Inflammatory macrophage treated with lipopolysaccharide for 4 hours (primary cell): ENCODE measurements at regions not wholly inside any gene's neighbourhood (a gene's known extent, or its start where the extent isn't known, plus 50 kb on each side); places are given as distances from the start of the nearest gene placed in this dataset.

Experiments
- DNase-seq: peaks from one replicate; pipeline ENCODE4 v3.0.0-alpha.2; 2020

- no peak for DNase-seq
Measured at GRCh38 chr21:26641062-26641461, 68.0 kb upstream of the CYYR1 start.

- no peak for DNase-seq
Measured at GRCh38 chr21:26637201-26637745, 64.2 kb upstream of the CYYR1 start.

- no peak for DNase-seq
Measured at GRCh38 chr21:26635681-26636080, 62.6 kb upstream of the CYYR1 start.

GRCh38 chr21:26632691-26633090, 59.6 kb upstream of the CYYR1 start:
- no peak for DNase-seq

- no peak for DNase-seq
Measured at GRCh38 chr21:26626187-26626586, 53.1 kb upstream of the CYYR1 start.

GRCh38 chr21:26624983-26625519, 52.0 kb upstream of the CYYR1 start:
- no peak for DNase-seq
